AG09319 (cell line): ENCODE measurements at regions not wholly inside any gene's neighbourhood (a gene's known extent, or its start where the extent isn't known, plus 50 kb on each side); places are given as distances from the start of the nearest gene placed in this dataset.
"Not testable (repeated sequence)": the region's sequence is repeated elsewhere in the genome, so short reads cannot be mapped to it uniquely, and the experiment has no call there.

Experiments used
- DNase-seq: peaks from one replicate; pipeline ENCODE4 v3.0.0-alpha.2; 2010; ENCODE audit warnings: low read depth; ENCODE audit errors: extremely low read depth
- TF ChIP-seq, protein P1 (sequence below): IDR thresholded peaks from 2 replicates; pipeline ENCODE4 v1.5.1; 2011; ENCODE audit warnings: low read depth, mild to moderate bottlenecking, inconsistent platforms, low read length, moderate library complexity

DNA sequence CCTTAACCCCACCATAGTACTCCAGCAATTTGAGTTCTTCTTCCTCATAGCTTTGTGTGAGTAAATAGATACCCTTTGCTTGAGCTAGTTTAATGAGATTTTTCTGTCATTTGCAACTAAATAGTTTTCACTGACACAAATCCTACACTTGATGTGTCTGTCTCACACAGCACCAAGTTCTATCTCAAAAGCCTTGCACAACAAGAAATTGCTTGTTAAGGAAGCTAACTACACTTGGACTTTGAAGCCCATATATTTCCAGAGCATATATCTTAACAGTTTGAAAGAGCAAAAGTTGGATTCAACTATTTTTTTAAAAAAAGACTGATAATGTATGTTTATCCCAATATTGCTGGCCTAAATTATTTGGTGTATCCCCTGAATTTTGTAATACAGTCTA lies 459.2 kb downstream of the ACTL7B start:
- TF ChIP-seq, protein P1, sequence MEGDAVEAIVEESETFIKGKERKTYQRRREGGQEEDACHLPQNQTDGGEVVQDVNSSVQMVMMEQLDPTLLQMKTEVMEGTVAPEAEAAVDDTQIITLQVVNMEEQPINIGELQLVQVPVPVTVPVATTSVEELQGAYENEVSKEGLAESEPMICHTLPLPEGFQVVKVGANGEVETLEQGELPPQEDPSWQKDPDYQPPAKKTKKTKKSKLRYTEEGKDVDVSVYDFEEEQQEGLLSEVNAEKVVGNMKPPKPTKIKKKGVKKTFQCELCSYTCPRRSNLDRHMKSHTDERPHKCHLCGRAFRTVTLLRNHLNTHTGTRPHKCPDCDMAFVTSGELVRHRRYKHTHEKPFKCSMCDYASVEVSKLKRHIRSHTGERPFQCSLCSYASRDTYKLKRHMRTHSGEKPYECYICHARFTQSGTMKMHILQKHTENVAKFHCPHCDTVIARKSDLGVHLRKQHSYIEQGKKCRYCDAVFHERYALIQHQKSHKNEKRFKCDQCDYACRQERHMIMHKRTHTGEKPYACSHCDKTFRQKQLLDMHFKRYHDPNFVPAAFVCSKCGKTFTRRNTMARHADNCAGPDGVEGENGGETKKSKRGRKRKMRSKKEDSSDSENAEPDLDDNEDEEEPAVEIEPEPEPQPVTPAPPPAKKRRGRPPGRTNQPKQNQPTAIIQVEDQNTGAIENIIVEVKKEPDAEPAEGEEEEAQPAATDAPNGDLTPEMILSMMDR = no peak
- DNase-seq = no peak

GRCh38 chr9:108396193-108396592 lies 459.6 kb downstream of the ACTL7B start:
- TF ChIP-seq, protein P1 = no peak
- no peak for DNase-seq

- TF ChIP-seq, protein P1 = no peak
- DNase-seq = no peak
Observed at GRCh38 chr9:108395421-108395820, 460.4 kb downstream of the ACTL7B start.

DNA sequence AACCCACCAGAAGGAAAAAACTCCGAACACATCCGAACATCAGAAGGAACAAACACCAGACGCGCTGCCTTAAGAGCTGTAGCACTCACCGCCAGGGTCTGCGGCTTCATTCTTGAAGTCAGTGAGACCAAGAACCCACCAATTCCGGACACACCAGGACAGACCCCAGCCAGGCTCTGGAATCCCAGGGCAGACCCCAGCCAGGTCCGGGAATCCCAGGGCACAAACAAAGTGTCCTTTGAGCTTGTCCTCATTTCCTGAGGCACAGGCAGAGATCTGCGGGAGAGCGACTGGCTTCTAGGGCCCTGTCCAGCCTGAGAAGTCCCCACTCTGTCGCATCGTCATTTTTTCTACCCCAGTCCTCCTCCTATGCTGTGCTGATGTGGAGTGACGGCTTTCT lies 461.1 kb downstream of the ACTL7B start:
- no peak for DNase-seq
- TF ChIP-seq, protein P1 = no peak

GRCh38 chr9:108393481-108394001 lies 462.2 kb downstream of the ACTL7B start:
- not testable (repeated sequence) for DNase-seq

- TF ChIP-seq, protein P1 = no peak
Observed at GRCh38 chr9:108392877-108393276, 462.9 kb downstream of the ACTL7B start.

GRCh38 chr9:108389056-108389455 lies 466.7 kb downstream of the ACTL7B start:
- TF ChIP-seq, protein P1 = no peak

More at GRCh38 chr9:108392877-108393276, 462.9 kb downstream of the ACTL7B start:
- DNase-seq = no peak

GRCh38 chr9:108386859-108387384 lies 468.9 kb downstream of the ACTL7B start:
- TF ChIP-seq, protein P1 = no peak
- DNase-seq = peak; percentile 73

More at GRCh38 chr9:108389056-108389455, 466.7 kb downstream of the ACTL7B start:
- no peak for DNase-seq
